ENCODE measurements at regions not wholly inside any gene's neighbourhood (a gene's known extent, or its start where the extent isn't known, plus 50 kb on each side); places are given as distances from the start of the nearest gene placed in this dataset.

DNA sequence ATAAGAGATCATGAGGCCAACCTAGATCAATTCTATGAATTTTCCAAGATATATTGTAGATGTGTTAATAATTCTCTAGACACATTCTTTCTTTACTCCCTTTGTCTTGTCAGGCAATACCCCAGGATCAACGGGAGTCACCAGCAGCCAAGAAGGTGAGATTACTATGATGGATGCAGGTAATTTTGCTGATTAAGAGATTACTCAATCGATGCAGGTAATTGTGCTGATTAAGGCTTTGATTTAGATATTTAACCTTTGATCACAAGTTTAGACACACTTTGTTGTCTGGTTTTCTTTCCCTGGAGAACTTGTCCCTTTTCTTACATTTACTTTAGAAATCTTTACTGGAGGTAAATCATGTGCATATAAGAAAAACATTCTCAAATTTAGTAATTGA lies 134.3 kb upstream of the CNTN1 start:
- TF ChIP-seq CTCF (IDR thresholded peaks at IDR 0.05) (no peak), POLR2A (IDR thresholded peaks at IDR 0.05) (no peak)
